Lower lobe of right lung (tissue), 2 donors: ENCODE measurements at regions not wholly inside any gene's neighbourhood (a gene's known extent, or its start where the extent isn't known, plus 50 kb on each side); places are given as distances from the start of the nearest gene placed in this dataset.

Experiments used
- ATAC-seq, 2 donors: fragments of 200-7000 bp; cut with Tn5 transposase; one replicate each; pipeline ENCODE4 v1.9.1; 2020 to 2022; ENCODE audit warnings: mild to moderate bottlenecking in 2 of 2, moderate library complexity in 2 of 2
- DNase-seq: peaks from one replicate; pipeline ENCODE4 v3.0.0-alpha.2; 2020
- H3K27ac ChIP-seq: fragments of 200-600 bp; one replicate; pipeline ENCODE4 v1.8.0; 2022
- H3K27me3 ChIP-seq: fragments of 200-600 bp; one replicate; pipeline ENCODE4 v1.8.0; 2022; ENCODE audit warnings: low read depth
- H3K36me3 ChIP-seq: fragments of 200-600 bp; one replicate; pipeline ENCODE4 v1.8.0; 2022; ENCODE audit warnings: mild to moderate bottlenecking
- H3K4me1 ChIP-seq: fragments of 200-600 bp; one replicate; pipeline ENCODE4 v1.8.0; 2022
- H3K4me3 ChIP-seq: fragments of 200-600 bp; one replicate; pipeline ENCODE4 v1.8.0; 2022; ENCODE audit warnings: mild to moderate bottlenecking
- H3K9me3 ChIP-seq: fragments of 200-600 bp; one replicate; pipeline ENCODE4 v1.8.0; 2022
- CTCF ChIP-seq: fragments of 200-600 bp; IDR thresholded peaks from one replicate; pipeline ENCODE4 v1.8.0; 2022; ENCODE audit warnings: antibody characterized with exemption, mild to moderate bottlenecking
- intact Hi-C: fragments of 100-400 bp; cut with DNase I; formaldehyde crosslinking; loops from one replicate; pipeline ENCODE4 v1.11.0; 2022
- donor health status: DM: no; HTN: yes; CAD: no; lungs with severe emphysema.

GRCh38 chr21:27636656-27637055 lies 669.8 kb upstream of the ADAMTS5 start:
- intact Hi-C loops = no loop called here
- no peak overlapping the region for H3K27ac ChIP-seq
- TF ChIP-seq CTCF = no peak
- DNase-seq = no peak
- no peaks in the 10 kb centered on the region for H3K27me3 ChIP-seq
- no peak for ATAC-seq
- no peaks in the 10 kb centered on the region for H3K4me1 ChIP-seq
- no peak overlapping the region for H3K4me3 ChIP-seq
- H3K36me3 ChIP-seq = no peaks in the 10 kb centered on the region
- no peaks in the 10 kb centered on the region for H3K9me3 ChIP-seq

- Histone ChIP-seq H3K27me3 (no peaks in the 10 kb centered on the region), H3K9me3 (no peaks in the 10 kb centered on the region), H3K36me3 (no peaks in the 10 kb centered on the region), H3K4me3 (no peak overlapping the region), H3K4me1 (no peaks in the 10 kb centered on the region), H3K27ac (no peak overlapping the region)
- DNase-seq = no peak
- no peak for TF ChIP-seq CTCF
- ATAC-seq = no peak
- intact Hi-C loops = no loop called here
Observed at GRCh38 chr21:27633631-27634030, 666.7 kb upstream of the ADAMTS5 start.

GRCh38 chr21:27631471-27631870 lies 664.6 kb upstream of the ADAMTS5 start:
- H3K27me3 ChIP-seq = no peaks in the 10 kb centered on the region
- ATAC-seq (no peak), DNase-seq (no peak)
- intact Hi-C loops = no loop called here
- H3K27ac ChIP-seq = no peak overlapping the region
- TF ChIP-seq CTCF = no peak
- no peak overlapping the region for H3K4me3 ChIP-seq
- no peaks in the 10 kb centered on the region for H3K9me3 ChIP-seq
- H3K4me1 ChIP-seq = no peaks in the 10 kb centered on the region
- no peaks in the 10 kb centered on the region for H3K36me3 ChIP-seq

DNA sequence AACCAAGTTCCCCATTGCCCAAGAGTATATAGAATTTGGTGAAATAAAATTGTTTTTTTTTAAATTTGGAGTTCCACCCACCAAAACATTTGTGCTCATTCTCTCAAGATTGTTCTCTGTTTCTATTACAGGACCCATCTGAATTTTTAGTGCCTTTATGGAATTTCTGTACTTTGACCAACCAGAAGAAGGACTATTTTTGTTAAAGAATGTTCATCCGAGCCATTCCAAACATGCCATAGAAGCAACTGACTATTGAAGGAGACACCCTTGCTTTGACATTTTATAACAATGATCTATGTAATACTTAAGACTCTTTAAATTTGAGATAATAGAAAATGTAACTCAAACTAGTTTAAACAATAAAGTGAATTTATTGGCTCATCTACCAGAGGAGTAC lies 655.7 kb upstream of the ADAMTS5 start:
- Histone ChIP-seq H3K9me3 (no peaks in the 10 kb centered on the region), H3K27ac (no peak overlapping the region), H3K36me3 (no peaks in the 10 kb centered on the region), H3K4me3 (no peak overlapping the region), H3K4me1 (no peaks in the 10 kb centered on the region), H3K27me3 (no peaks in the 10 kb centered on the region)
- no peak for TF ChIP-seq CTCF
- DNase-seq = no peak
- intact Hi-C loops = no loop called here
- ATAC-seq = no peak

GRCh38 chr21:27614231-27614630 lies 647.3 kb upstream of the ADAMTS5 start:
- H3K9me3 ChIP-seq = no peaks in the 10 kb centered on the region
- H3K27me3 ChIP-seq = no peaks in the 10 kb centered on the region
- intact Hi-C loops = no loop called here
- H3K4me3 ChIP-seq = no peak overlapping the region
- no peak for DNase-seq
- H3K4me1 ChIP-seq = no peaks in the 10 kb centered on the region
- H3K36me3 ChIP-seq = no peaks in the 10 kb centered on the region
- TF ChIP-seq CTCF = no peak
- ATAC-seq = no peak
- H3K27ac ChIP-seq = no peak overlapping the region

GRCh38 chr21:27606422-27606821 lies 639.5 kb upstream of the ADAMTS5 start:
- intact Hi-C loops = no loop called here
- TF ChIP-seq CTCF = no peak
- ATAC-seq (no peak), DNase-seq (no peak)
- H3K27me3 ChIP-seq = no peaks in the 10 kb centered on the region
- H3K4me3 ChIP-seq = no peak overlapping the region
- H3K9me3 ChIP-seq = no peaks in the 10 kb centered on the region
- H3K4me1 ChIP-seq = no peaks in the 10 kb centered on the region
- H3K27ac ChIP-seq = no peak overlapping the region
- no peaks in the 10 kb centered on the region for H3K36me3 ChIP-seq
